GM12892 (cell line): ENCODE measurements at regions not wholly inside any gene's neighbourhood (a gene's known extent, or its start where the extent isn't known, plus 50 kb on each side); places are given as distances from the start of the nearest gene placed in this dataset.

Experiments used
- POLR2A ChIP-seq: IDR thresholded peaks from 2 replicates; pipeline ENCODE4 v1.6.1; 2011; ENCODE audit warnings: low read depth, low read length, control low read depth
- POLR2AphosphoS5 ChIP-seq: IDR thresholded peaks from 2 replicates; pipeline ENCODE4 v1.6.1; 2011; ENCODE audit warnings: low read depth, low read length, control low read depth

GRCh38 chr10:124200011-124200410 is 106.6 kb upstream of the CHST15 start:
- TF ChIP-seq POLR2A (no peak), POLR2AphosphoS5 (no peak)
